ENCODE measurements at regions not wholly inside any gene's neighbourhood (a gene's known extent, or its start where the extent isn't known, plus 50 kb on each side); places are given as distances from the start of the nearest gene placed in this dataset.

DNA sequence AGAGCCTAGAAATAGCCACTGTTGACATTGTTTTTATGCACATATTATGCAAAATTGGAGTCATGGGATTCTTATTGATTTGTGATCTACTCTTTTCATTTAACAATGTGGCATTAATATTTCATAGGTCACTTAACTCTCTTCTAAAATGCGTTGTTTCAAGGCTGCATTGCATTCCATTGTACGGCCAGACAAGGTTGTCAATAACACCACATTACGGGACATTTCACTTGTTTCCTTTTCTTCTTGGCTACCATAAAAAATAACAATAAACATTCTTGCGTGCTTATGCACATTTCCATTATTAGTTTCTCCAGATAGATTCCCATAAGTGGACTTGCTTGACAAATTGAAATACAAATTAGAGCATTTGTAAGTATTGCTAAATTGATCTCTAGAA, 120.8 kb upstream of the TMCC3 start:
- TF ChIP-seq CREB1 (IDR thresholded peaks at IDR 0.05) (no peak), CREB1 (CRISPR knock-in tag; IDR thresholded peaks at IDR 0.05) (no peak), SP1 (IDR thresholded peaks at IDR 0.05) (no peak), SP1 (CRISPR knock-in tag; IDR thresholded peaks at IDR 0.05) (no peak), POLR2A (IDR thresholded peaks at IDR 0.05; ENCODE audit: insufficient read depth in 1 of 2, low read depth in 2 of 2, low read length in 2 of 2) (no peak), CBFB (CRISPR knock-in tag; IDR thresholded peaks at IDR 0.05) (no peak), FOXK2 (IDR thresholded peaks at IDR 0.05) (no peak), NCOA5 (CRISPR knock-in tag; IDR thresholded peaks at IDR 0.05) (no peak), ZNF557 (CRISPR knock-in tag; IDR thresholded peaks at IDR 0.05) (no peak)
